ENCODE measurements at regions not wholly inside any gene's neighbourhood (a gene's known extent, or its start where the extent isn't known, plus 50 kb on each side); places are given as distances from the start of the nearest gene placed in this dataset.

- TF ChIP-seq PBX3 (IDR thresholded peaks at IDR 0.05) (no peak), GABPA (IDR thresholded peaks at IDR 0.05; ENCODE audit: low read depth) (no peak), ELF1 (IDR thresholded peaks at IDR 0.05) (no peak), FOXM1 (IDR thresholded peaks at IDR 0.05; ENCODE audit: low read depth) (no peak), NFIC (IDR thresholded peaks at IDR 0.05; ENCODE audit: borderline replicate concordance) (no peak), MXI1 (IDR thresholded peaks at IDR 0.05; ENCODE audit: low read depth, low read length) (no peak), RXRA (IDR thresholded peaks at IDR 0.05; ENCODE audit: borderline replicate concordance, low read depth) (no peak)
- TF ChIP-seq, protein P1, sequence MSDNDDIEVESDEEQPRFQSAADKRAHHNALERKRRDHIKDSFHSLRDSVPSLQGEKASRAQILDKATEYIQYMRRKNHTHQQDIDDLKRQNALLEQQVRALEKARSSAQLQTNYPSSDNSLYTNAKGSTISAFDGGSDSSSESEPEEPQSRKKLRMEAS (IDR thresholded peaks at IDR 0.05; ENCODE audit: low read depth): no peak
Observed at GRCh38 chr14:53894456-53894855, 62.2 kb downstream of the BMP4 start (continued).

DNA sequence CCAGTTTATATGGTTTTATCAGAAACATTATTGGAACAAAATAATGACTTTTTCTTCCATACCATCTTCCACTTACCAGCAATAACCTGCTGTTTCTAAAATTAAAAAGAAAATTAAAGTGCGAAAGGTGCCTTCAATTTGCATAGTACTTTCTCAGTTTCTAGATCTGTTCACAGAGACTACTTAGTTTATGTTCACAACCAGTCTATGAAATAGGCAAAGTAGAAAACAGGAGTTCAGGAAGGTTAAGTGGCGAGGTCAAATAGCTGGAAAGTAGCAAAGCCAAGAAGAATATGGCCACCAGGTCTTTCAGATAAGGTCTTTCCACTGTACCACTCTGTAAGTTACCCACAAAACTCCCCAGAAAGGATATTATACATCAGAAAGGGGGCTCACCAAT lies 63.3 kb downstream of the BMP4 start:
- Histone ChIP-seq H3K36me3 (replicated peaks in 1 of 2; ENCODE audit: control insufficient read depth in 1 of 2, insufficient read depth in 2 of 2, low read length in 1 of 2) (no peaks in the 10 kb centered on the region), H2AFZ (ENCODE audit: low read depth) (no peak overlapping the region), H3K4me3 (ENCODE audit: low read depth in 2 of 2, low read length in 1 of 2) (no peak overlapping the region), H3K9me3 (no peaks in the 10 kb centered on the region), H3K4me2 (no peak overlapping the region), H4K20me1 (ENCODE audit: insufficient read depth) (no peaks in the 10 kb centered on the region), H3K9ac (no peak overlapping the region), H3K27ac (ENCODE audit: low read depth in 2 of 2, low read length in 1 of 2) (no peak overlapping the region), H3F3A (replicated peaks; ENCODE audit: insufficient read depth) (no peaks in the 10 kb centered on the region), H3K27me3 (ENCODE audit: insufficient read depth) (no peaks in the 10 kb centered on the region; the same call in 1 of the 2 replicates), H3K9me2 (no peaks in the 10 kb centered on the region), H3K79me2 (ENCODE audit: insufficient read depth) (no peaks in the 10 kb centered on the region), H3K4me1 (ENCODE audit: control insufficient read depth in 1 of 2, insufficient read depth in 2 of 2, low read depth in 1 of 2, low read length in 1 of 2) (no peaks in the 10 kb centered on the region)
- CTCF ChIA-PET: interaction anchor here (0.9 kb wide), 1 partner anchor 8 kb away, joined by 4 read pairs; no protein-coding TSS in a partner anchor
- no peak for TF ChIP-seq REST (IDR thresholded peaks at IDR 0.05; ENCODE audit: low read depth, low read length)
- TF ChIP-seq YY1 (IDR thresholded peaks at IDR 0.05; ENCODE audit: low read depth): no peak
- no peak for TF ChIP-seq POLR2AphosphoS5 (IDR thresholded peaks at IDR 0.05; ENCODE audit: low read depth, low read length)
- TF ChIP-seq NRF1 (IDR thresholded peaks at IDR 0.05; ENCODE audit: low read depth, low read length): no peak
- POLR2A ChIA-PET: no interaction called here
- no peak for DNase-seq
- WGBS (ENCODE audit: low lambda C conversion rate): 16% methylated on average over 2 of the region's 2 CpGs

- 8% methylated on average over 3 of the region's 3 CpGs for WGBS (ENCODE audit: low lambda C conversion rate)
- no peaks in the 10 kb centered on the region for H3K9me3 ChIP-seq
- no peaks in the 10 kb centered on the region for H3K4me1 ChIP-seq (ENCODE audit: control insufficient read depth in 1 of 2, insufficient read depth in 2 of 2, low read depth in 1 of 2, low read length in 1 of 2)
- no peak overlapping the region for H3K4me3 ChIP-seq (ENCODE audit: low read depth in 2 of 2, low read length in 1 of 2)
- H3K27ac ChIP-seq (ENCODE audit: low read depth in 2 of 2, low read length in 1 of 2): no peak overlapping the region
- no peaks in the 10 kb centered on the region; the same call in 1 of the 2 replicates for H3K27me3 ChIP-seq (ENCODE audit: insufficient read depth)
- TF ChIP-seq ELF1 (IDR thresholded peaks at IDR 0.05): no peak
- no peak for TF ChIP-seq SIN3A (IDR thresholded peaks at IDR 0.05; ENCODE audit: borderline replicate concordance, low read depth, low read length)
- TF ChIP-seq GABPA (IDR thresholded peaks at IDR 0.05; ENCODE audit: low read depth): no peak
- TF ChIP-seq GATA2 (CRISPR knock-in tag; IDR thresholded peaks at IDR 0.05): no peak
- TF ChIP-seq MXI1 (IDR thresholded peaks at IDR 0.05; ENCODE audit: low read depth, low read length): no peak
- no peak for TF ChIP-seq FOSL2 (IDR thresholded peaks at IDR 0.05; ENCODE audit: borderline replicate concordance, low read depth)
- no peak for TF ChIP-seq FOXM1 (IDR thresholded peaks at IDR 0.05; ENCODE audit: low read depth)
- TF ChIP-seq TAF1 (IDR thresholded peaks at IDR 0.05; ENCODE audit: borderline replicate concordance, low read depth, low read length): no peak
- no peak for TF ChIP-seq TCF12 (IDR thresholded peaks at IDR 0.05)
- TF ChIP-seq REST (IDR thresholded peaks at IDR 0.05; ENCODE audit: low read depth, low read length): no peak
- no peaks in the 10 kb centered on the region for H3K36me3 ChIP-seq (replicated peaks in 1 of 2; ENCODE audit: control insufficient read depth in 1 of 2, insufficient read depth in 2 of 2, low read length in 1 of 2)
- no peaks in the 10 kb centered on the region for H3K79me2 ChIP-seq (ENCODE audit: insufficient read depth)
- H4K20me1 ChIP-seq (ENCODE audit: insufficient read depth): no peaks in the 10 kb centered on the region
- H3K9me2 ChIP-seq: no peaks in the 10 kb centered on the region
- H3K9ac ChIP-seq: no peak overlapping the region
- no peak for DNase-seq
- ChIA-PET POLR2A (no interaction called here), CTCF (no interaction called here)
- no peak overlapping the region for H2AFZ ChIP-seq (ENCODE audit: low read depth)
- H3K4me2 ChIP-seq: no peak overlapping the region
- H3F3A ChIP-seq (replicated peaks; ENCODE audit: insufficient read depth): no peaks in the 10 kb centered on the region
Observed at GRCh38 chr14:53890611-53891101, 66.0 kb downstream of the BMP4 start.
